ENCODE measurements at regions not wholly inside any gene's neighbourhood (a gene's known extent, or its start where the extent isn't known, plus 50 kb on each side); places are given as distances from the start of the nearest gene placed in this dataset.
"Not testable (repeated sequence)": the region's sequence is repeated elsewhere in the genome, so short reads cannot be mapped to it uniquely, and the experiment has no call there.

GRCh38 chr7:142501434-142501833, 243.6 kb upstream of the PRSS58 start:
- no peak for DNase-seq (ENCODE audit: low read depth, low spot score)

DNA sequence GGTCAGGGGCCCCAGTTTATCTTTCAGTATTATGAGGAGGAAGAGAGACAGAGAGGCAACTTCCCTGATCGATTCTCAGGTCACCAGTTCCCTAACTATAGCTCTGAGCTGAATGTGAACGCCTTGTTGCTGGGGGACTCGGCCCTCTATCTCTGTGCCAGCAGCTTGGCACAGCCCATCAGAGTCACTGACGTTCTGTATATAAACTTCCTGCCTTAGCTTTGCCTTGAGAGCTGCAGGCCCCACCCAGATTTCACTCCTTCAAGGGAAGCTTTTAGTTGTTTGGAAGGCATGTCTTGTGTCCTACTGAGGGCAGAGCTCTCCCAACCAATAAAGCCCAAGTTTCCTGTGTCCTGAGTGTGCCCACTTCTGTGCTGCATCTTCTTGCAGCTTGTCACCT, 242.5 kb upstream of the PRSS58 start:
- DNase-seq (ENCODE audit: low read depth, low spot score): no peak

DNA sequence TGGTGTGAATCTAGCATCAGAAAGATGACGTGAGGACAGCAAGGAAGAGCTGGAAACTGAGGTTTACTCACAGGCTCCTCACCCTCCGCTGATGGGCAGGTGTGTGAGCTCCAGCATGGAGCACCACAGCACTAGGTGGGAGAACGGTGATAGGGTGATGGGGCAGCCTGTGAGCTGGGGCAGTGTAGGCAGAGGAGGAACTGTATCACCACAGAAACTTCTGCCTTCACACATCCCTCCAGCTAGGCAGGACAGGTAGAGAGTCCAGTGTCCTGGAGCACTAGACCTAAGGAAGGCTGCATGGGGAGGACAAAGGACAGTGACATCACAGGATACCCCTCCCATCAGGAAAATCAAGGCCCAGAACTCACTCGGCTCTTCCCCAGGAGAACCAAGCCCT, 241.8 kb upstream of the PRSS58 start:
- DNase-seq (ENCODE audit: low read depth, low spot score): no peak

- DNase-seq (ENCODE audit: low read depth, low spot score): no peak
Observed at GRCh38 chr7:142498364-142498763, 240.5 kb upstream of the PRSS58 start.

- DNase-seq (ENCODE audit: low read depth, low spot score): no peak
Observed at GRCh38 chr7:142496545-142496991, 238.7 kb upstream of the PRSS58 start.

DNA sequence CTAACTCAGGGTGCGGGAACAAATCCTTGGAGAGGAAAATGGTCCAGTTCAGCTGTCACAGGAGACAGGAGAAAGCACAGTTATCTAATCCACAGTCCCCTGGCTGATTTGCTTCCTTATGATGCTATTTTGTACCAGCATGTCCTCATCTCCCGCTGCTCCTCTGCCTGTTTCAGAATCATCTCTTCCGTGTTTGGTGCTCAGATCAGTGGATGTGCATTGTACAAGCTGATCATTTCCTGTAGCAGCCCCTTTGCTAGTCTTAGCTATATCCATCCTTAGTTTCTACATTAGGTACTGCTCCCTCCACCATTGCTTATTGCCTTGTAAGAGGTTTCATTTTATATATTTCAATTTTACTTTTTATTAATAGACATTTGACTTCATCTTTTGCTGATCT, 238.0 kb upstream of the PRSS58 start:
- DNase-seq (ENCODE audit: low read depth, low spot score): not testable (repeated sequence)

- not testable (repeated sequence) for DNase-seq (ENCODE audit: low read depth, low spot score)
Observed at GRCh38 chr7:142495301-142495700, 237.4 kb upstream of the PRSS58 start.

GRCh38 chr7:142494021-142494420, 236.2 kb upstream of the PRSS58 start:
- DNase-seq (ENCODE audit: low read depth, low spot score): no peak

DNA sequence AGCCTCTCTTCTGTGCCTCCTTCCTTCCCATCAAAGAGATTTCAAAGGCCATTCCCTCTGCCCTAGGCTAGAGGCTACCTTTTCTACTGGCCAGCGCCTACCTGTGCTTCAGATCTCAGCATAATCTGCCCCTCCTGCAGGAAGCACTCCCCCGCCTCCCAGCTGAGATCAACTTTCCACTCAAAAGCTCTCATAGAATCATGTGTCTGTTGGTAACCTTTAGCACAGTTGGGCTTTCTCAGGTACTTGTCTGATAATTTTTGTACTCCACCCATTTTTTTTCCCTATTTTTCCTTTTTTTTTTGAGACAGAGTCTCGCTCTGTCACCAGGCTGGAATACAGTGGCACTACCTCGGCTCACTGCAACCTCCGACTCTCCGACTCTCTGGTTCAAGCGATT, 231.0 kb upstream of the PRSS58 start:
- no peak for DNase-seq (ENCODE audit: low read depth, low spot score)

DNA sequence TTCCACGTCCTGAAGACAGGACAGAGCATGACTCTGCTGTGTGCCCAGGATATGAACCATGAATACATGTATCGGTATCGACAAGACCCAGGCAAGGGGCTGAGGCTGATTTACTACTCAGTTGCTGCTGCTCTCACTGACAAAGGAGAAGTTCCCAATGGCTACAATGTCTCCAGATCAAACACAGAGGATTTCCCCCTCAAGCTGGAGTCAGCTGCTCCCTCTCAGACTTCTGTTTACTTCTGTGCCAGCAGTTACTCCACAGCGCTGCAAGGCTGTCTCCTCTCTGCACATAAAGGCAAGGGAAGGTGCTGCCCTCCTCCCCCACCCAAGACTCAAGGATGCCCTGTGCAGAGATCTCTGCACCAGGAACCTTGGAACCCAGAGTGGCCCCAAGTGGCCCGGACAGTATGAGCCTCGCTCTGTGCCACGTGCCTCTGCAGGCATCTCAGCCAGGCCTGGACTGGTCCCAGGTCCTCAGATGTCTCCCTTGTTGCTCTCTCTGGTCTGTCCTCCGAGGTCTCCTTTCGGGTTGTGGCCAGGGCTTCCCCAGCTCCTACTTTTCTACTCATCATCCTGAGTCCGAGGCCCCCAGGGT, 230.3 kb upstream of the PRSS58 start:
- no peak for DNase-seq (ENCODE audit: low read depth, low spot score)

- DNase-seq (ENCODE audit: low read depth, low spot score): not testable (repeated sequence)
Observed at GRCh38 chr7:142487565-142487964, 229.7 kb upstream of the PRSS58 start.

GRCh38 chr7:142487124-142487523, 229.3 kb upstream of the PRSS58 start:
- no peak for DNase-seq (ENCODE audit: low read depth, low spot score)

GRCh38 chr7:142485617-142486226, 227.9 kb upstream of the PRSS58 start:
- DNase-seq (ENCODE audit: low read depth, low spot score): no peak

- DNase-seq (ENCODE audit: low read depth, low spot score): no peak
Observed at GRCh38 chr7:142483659-142484317, 225.9 kb upstream of the PRSS58 start.

DNA sequence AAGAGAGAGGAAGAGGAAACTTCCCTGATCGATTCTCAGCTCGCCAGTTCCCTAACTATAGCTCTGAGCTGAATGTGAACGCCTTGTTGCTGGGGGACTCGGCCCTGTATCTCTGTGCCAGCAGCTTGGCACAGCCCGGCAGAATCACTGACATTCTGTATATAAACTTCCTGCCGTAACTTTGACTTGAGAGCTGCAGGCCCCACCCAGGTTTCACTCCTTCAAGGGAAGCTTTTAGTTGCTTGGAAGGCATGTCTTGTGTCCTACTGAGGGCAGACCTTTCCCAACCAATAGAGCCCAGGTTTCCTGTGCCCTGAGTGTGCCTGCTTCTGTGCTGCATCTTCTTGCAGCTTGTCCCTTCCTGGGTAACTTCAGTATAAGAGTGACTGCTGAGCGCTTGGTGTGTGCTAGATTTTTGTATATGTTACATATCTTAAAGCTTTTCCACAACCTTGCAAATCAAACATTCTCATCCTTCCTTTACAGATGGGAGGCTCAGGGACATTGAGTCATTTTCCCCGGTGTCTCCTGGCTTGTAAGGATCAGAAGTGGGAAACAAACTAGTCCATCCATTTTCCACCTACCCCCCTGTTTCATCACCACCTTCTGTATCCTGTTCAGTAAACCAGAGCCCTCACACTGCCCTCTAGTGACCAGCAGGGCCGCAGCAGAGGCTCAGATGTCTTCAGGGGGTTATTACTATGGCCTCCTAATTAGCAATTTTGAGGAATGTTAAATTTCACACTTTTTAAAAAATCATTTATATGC, 225.2 kb upstream of the PRSS58 start:
- DNase-seq (ENCODE audit: low read depth, low spot score): no peak

DNA sequence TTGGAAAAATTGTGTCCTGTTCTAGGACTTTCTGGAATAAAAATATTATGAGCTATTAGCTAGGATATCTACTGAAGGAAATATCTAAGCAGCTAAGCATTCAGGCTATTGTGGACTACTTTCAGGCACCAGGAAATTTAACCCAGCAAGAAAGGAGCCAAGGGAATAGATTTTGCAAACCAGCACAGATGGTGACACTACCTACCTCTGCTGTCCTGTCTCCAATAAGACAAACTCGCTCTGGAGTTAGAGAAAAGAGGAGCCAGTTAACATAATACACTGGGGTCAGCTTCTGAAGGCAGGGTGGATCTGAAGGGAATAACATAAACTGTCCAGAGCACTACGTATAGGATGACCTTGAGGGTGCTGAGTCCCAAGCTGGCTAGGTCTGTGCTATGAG, 223.7 kb upstream of the PRSS58 start:
- DNase-seq (ENCODE audit: low read depth, low spot score): no peak

DNA sequence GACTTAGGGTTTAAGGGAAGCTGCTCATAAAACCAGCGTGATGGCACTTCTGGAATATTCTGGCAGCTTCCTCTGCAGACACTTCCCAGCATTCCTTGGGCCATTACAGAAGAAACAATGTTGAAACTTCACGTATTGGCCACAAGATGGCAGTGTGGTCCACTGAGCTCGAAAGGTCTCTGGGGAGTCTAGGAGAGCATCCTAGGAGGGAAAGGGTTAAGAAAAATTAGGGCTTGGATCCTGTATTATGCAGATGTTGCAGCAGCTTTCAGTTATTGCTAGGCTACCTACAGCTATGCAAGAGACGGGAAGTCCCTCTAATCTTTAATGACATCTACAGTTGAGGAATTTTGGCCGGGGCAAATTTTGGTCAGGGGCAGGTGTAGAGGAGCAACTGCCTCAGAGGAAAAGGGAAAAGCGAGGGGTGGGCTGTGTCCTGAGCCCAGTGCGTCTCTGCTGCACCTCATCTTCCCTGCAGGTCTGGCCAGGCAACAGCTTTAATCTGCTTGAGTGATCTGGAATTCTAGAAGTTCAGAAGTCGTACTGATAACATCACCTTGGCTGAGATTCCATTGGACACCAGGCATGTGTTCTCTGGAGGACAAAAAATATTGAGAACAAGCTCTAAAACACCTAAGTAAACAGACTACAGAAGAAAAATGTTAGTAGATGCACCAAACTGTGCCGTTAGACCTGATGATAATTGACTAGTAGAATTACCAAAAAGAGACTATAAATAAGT, 220.8 kb upstream of the PRSS58 start:
- DNase-seq (ENCODE audit: low read depth, low spot score): no peak

- not testable (repeated sequence) for DNase-seq (ENCODE audit: low read depth, low spot score)
Observed at GRCh38 chr7:142477801-142478200, 219.9 kb upstream of the PRSS58 start.

- DNase-seq (ENCODE audit: low read depth, low spot score): no peak
Observed at GRCh38 chr7:142477079-142477651, 219.3 kb upstream of the PRSS58 start.

- DNase-seq (ENCODE audit: low read depth, low spot score): no peak
Observed at GRCh38 chr7:142476077-142476476, 218.2 kb upstream of the PRSS58 start.

DNA sequence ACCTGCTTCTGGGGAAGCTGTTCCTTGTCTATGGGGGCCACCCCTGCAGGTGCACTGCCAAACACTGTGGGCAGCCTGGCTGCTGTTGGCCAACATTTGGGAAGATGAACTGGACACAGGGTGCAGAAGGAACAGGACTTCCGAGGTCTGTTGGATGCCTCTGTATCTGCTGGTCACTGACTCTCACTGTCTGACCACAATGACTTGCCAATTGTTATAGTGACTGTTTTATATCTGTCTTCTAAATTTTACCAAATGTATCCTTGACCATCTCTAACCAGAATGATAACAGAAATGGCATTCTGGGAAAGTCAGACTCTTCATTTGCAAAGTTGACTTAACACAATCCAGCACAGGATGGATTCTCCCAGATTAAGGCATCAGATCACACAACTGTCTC, 214.0 kb upstream of the PRSS58 start:
- DNase-seq (ENCODE audit: low read depth, low spot score): no peak

GRCh38 chr7:142470544-142470830, 212.6 kb upstream of the PRSS58 start:
- DNase-seq (ENCODE audit: low read depth, low spot score): no peak
